Calu3 (cell line): ENCODE measurements at regions not wholly inside any gene's neighbourhood (a gene's known extent, or its start where the extent isn't known, plus 50 kb on each side); places are given as distances from the start of the nearest gene placed in this dataset.

ENCODE experiments used
- BruUV-seq: library from RNA; stranded (reverse); fragments of 400-500 nt; replicated peaks from 2 replicates; lab custom pipeline; 2021; lab: Mats Ljungman, UMichigan
- CTCF ChIA-PET: fragments of 300-600 bp; sonication (Branson Sonifier 250); formaldehyde crosslinking; loops from one replicate; lab custom pipeline; 2022; ENCODE audit warnings: antibody characterized with exemption; lab: Charles Lee
- DNase-seq: peaks from one replicate; pipeline ENCODE4 v3.0.0; 2022
- H3K27ac Mint-ChIP-seq: one replicate; pipeline ENCODE4 v1.8.0; 2022; ENCODE audit warnings: mixed read lengths; ENCODE audit not compliant: unreplicated experiment
- H3K27me3 Mint-ChIP-seq: one replicate; pipeline ENCODE4 v1.8.0; 2022; ENCODE audit warnings: mixed read lengths; ENCODE audit not compliant: unreplicated experiment
- H3K36me3 Mint-ChIP-seq: one replicate; pipeline ENCODE4 v1.8.0; 2022; ENCODE audit warnings: mild to moderate bottlenecking, moderate library complexity, mixed read lengths; ENCODE audit not compliant: insufficient read depth, unreplicated experiment
- H3K4me1 Mint-ChIP-seq: one replicate; pipeline ENCODE4 v1.8.0; 2022; ENCODE audit warnings: mild to moderate bottlenecking, low read depth, mixed read lengths; ENCODE audit not compliant: unreplicated experiment
- H3K4me3 Mint-ChIP-seq: one replicate; pipeline ENCODE4 v1.8.0; 2022; ENCODE audit warnings: mild to moderate bottlenecking, low read depth, moderate library complexity, mixed read lengths; ENCODE audit not compliant: unreplicated experiment
- H3K9me3 Mint-ChIP-seq: one replicate; pipeline ENCODE4 v1.8.0; 2022; ENCODE audit warnings: low read depth, mixed read lengths; ENCODE audit not compliant: unreplicated experiment
- CTCF ChIP-seq: fragments of 200-600 bp; IDR thresholded peaks from one replicate; pipeline ENCODE4 v1.8.0; 2022; ENCODE audit warnings: antibody characterized with exemption; ENCODE audit not compliant: unreplicated experiment
- intact Hi-C: fragments of 100-400 bp; cut with micrococcal nuclease; formaldehyde crosslinking; loops from one replicate; pipeline ENCODE4 v1.10.0; 2022; ENCODE audit not compliant: unreplicated experiment

DNA sequence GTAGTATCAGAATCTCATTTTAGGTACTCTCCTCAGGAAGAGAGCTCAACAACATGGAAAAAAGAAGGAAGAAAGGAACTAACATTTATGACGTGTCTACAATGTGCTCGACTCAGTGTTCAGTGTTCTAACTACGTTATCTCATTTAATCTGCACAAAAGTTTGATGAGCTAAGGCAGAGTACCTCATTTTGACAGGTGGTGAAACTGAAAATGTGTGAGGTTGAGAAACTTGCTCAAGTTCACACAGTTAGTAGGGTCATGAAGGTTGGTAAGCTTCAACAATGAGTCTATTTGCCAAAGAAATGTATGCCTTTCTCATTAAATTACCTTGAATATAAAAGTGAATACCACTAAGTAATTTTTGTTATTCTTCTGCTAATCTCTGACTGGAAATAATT, 165.1 kb downstream of the CAAP1 start:
- no peak for TF ChIP-seq CTCF
- no peaks in the 10 kb centered on the region for H3K36me3 Mint-ChIP-seq
- no peak for DNase-seq

GRCh38 chr9:26725573-26725972, 167.0 kb downstream of the CAAP1 start:
- intact Hi-C loops: no loop called here
- BruUV-seq: no TSS peak
- no peak for TF ChIP-seq CTCF
- Mint-ChIP-seq H3K4me3 (no peak overlapping the region), H3K27me3 (no peaks in the 10 kb centered on the region), H3K27ac (no peak overlapping the region), H3K36me3 (no peaks in the 10 kb centered on the region), H3K4me1 (no peaks in the 10 kb centered on the region), H3K9me3 (no peaks in the 10 kb centered on the region)
- no peak for DNase-seq
- CTCF ChIA-PET: no interaction called here

More for the DNA sequence above, 165.1 kb downstream of the CAAP1 start:
- Mint-ChIP-seq H3K27me3 (no peaks in the 10 kb centered on the region), H3K9me3 (peaks cover 2% of the 10 kb centered on the region), H3K27ac (no peak overlapping the region), H3K4me1 (no peaks in the 10 kb centered on the region), H3K4me3 (no peak overlapping the region)
- intact Hi-C loops: no loop called here
- BruUV-seq: no TSS peak
- CTCF ChIA-PET: no interaction called here

DNA sequence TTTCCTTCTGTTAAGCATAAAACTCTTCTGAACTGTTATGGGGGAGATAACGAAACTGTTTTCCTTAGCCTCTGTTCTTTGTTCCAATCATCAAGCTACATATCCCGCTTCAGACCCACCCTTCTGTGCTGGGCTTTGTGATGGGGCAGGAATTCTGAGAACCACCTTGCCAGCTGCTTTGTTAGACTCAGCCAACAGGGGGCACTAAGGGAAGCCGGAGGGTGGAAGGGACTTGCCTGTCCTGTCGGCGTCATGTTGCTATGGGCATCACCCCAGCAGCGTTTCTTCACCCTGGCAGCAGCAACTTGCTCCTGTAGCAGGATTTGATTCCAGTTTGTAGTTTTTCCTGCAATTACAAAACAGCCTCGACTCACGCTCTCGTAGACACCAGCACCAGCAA, 169.1 kb downstream of the CAAP1 start:
- no peaks in the 10 kb centered on the region for H3K36me3 Mint-ChIP-seq
- intact Hi-C loops: no loop called here
- H3K27ac Mint-ChIP-seq: no peak overlapping the region
- H3K9me3 Mint-ChIP-seq: no peaks in the 10 kb centered on the region
- no peaks in the 10 kb centered on the region for H3K27me3 Mint-ChIP-seq
- peak; percentile 12 for DNase-seq
- TF ChIP-seq CTCF: no peak
- CTCF ChIA-PET: interaction anchor here (1.2 kb wide), 1 partner anchor 133 kb away, joined by 3 read pairs; no protein-coding TSS in a partner anchor
- no peak overlapping the region for H3K4me3 Mint-ChIP-seq
- no TSS peak for BruUV-seq
- H3K4me1 Mint-ChIP-seq: no peaks in the 10 kb centered on the region

- Mint-ChIP-seq H3K9me3 (no peaks in the 10 kb centered on the region), H3K4me1 (no peaks in the 10 kb centered on the region), H3K27me3 (no peaks in the 10 kb centered on the region), H3K36me3 (no peaks in the 10 kb centered on the region), H3K4me3 (no peak overlapping the region), H3K27ac (no peak overlapping the region)
- TF ChIP-seq CTCF: no peak
- no peak for DNase-seq
- CTCF ChIA-PET: interaction anchor here (1.2 kb wide), 1 partner anchor 134 kb away, joined by 3 read pairs; no protein-coding TSS in a partner anchor
- no TSS peak for BruUV-seq
- intact Hi-C loops: no loop called here
Observed at GRCh38 chr9:26722755-26723154, 169.8 kb downstream of the CAAP1 start.
